NCI-H1930 (cell line): ENCODE measurements at regions not wholly inside any gene's neighbourhood (a gene's known extent, or its start where the extent isn't known, plus 50 kb on each side); places are given as distances from the start of the nearest gene placed in this dataset.
"Not testable (repeated sequence)": the region's sequence is repeated elsewhere in the genome, so short reads cannot be mapped to it uniquely, and the experiment has no call there.

Source experiments
- DNase-seq, 2 experiments: peaks; one replicate each; lab custom pipeline; 2025; lab: John Stamatoyannopoulos, UW

DNA sequence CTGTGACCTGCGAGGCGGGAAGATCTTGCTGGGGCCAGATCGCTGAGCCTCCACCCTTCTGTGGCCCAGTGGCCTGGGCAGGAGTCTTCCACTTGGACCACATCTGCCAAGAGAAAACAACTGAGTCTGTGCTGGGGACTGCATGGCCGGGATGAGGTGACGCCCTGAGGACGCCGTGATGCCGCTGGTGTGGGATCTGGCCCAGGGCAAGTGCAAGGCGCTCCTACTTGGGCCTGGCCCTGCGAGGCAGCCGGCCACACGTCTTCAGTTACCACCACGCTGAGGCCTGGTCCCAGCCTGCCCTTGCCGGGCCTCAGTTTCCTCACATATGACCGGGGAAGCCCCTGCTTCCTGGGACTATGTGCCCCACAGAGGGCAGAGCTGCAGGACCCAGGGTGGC, 133.4 kb downstream of the SLC25A46 start:
- DNase-seq: no peak

DNA sequence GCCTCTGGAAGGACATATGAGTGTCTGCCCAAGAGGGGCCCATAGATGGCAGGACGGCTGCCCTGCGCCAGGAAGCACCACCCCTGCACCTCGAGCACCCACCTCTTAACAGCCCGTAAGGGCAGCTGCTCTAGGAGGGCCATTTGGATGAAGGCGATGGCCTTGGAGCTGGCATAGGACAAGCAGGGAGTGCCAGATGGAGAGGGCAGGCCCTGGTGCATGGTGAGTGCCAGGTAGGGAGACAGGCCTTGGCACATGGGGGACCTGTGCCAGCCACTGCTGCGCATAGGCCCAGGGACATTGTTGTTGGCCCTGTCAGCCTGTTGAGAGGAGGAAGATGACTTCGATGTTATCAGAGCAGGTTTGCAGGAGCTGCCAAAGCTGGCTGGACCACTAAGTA, 134.2 kb downstream of the SLC25A46 start:
- DNase-seq: no peak

- DNase-seq: no peak
These were observed 135.1 kb downstream of the SLC25A46 start for GRCh38 chr5:110873773-110874437.

DNA sequence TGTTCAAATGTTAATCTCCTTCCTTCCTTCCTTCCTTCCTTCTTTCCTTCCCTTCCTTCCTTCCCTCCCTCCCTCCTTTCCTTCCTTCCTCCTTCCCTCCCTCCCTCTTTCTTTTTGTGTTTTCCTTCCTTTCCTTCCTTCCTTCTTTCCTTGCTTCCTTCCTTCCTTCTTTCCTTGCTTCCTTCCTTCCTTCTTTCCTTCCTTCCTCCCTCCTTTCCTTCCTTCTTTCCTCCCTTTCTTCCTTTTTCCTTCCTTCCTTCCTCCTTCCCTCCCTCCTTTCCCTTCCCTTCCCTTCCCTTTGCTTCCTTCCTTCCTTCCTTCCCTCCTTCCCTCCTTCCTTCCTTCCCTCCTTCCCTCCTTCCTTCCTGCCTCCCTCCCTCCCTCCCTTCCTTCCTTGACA, 136.3 kb downstream of the SLC25A46 start:
- DNase-seq: not testable (repeated sequence)

GRCh38 chr5:110878115-110878514, 139.3 kb downstream of the SLC25A46 start:
- no peak for DNase-seq

- no peak for DNase-seq
These were observed 140.9 kb downstream of the SLC25A46 start for GRCh38 chr5:110879675-110880074.

DNA sequence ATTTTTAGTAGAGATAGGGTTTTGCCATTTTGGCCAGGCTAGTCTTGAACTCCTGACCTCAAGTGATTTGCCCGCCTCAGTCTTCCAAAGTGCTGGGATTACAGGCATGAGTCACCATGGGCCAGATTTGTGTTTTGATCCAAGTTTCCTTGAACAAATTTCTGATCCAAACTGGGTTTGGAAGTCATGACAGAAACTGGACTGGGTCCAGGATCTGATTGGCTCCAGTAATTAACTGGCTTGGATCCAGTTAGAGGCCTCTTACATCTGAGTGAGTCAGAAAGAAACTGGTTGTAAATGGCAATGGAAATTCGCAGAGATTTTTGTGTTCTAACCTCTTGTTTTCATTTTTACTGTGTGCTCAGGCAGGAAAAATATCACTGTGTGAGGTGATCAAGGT, 141.6 kb downstream of the SLC25A46 start:
- no peak for DNase-seq

- no peak for DNase-seq
These were observed 145.2 kb downstream of the SLC25A46 start for GRCh38 chr5:110884005-110884404.

- not testable (repeated sequence) for DNase-seq
These were observed 148.4 kb downstream of the SLC25A46 start for GRCh38 chr5:110887170-110887569.

GRCh38 chr5:110893854-110894483, 155.2 kb downstream of the SLC25A46 start:
- not testable (repeated sequence) for DNase-seq

DNA sequence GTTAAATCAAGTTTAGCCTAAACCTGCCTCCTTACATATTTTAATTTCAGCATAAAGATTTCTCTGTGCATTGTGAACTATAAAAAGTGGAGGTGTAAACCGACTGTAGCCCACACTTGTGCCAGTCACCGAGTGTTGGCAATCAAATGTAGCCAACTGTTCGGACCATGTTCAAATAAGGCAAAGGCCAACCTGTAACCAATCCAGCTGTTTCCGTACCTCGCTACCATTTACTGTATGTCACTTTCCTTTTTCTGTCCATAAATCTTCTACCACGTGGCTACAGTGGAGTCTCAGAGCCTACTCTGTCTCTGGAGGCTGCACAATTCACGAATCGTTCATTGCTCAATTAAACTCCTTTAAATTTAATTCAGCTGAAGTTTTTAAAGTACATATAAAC, 156.0 kb downstream of the SLC25A46 start:
- no peak for DNase-seq

GRCh38 chr5:110896901-110897300, 158.1 kb downstream of the SLC25A46 start:
- DNase-seq: no peak

- DNase-seq: no peak
These were observed 161.0 kb downstream of the SLC25A46 start for GRCh38 chr5:110899566-110900412.

GRCh38 chr5:110900829-110901228, 162.0 kb downstream of the SLC25A46 start:
- DNase-seq: no peak

DNA sequence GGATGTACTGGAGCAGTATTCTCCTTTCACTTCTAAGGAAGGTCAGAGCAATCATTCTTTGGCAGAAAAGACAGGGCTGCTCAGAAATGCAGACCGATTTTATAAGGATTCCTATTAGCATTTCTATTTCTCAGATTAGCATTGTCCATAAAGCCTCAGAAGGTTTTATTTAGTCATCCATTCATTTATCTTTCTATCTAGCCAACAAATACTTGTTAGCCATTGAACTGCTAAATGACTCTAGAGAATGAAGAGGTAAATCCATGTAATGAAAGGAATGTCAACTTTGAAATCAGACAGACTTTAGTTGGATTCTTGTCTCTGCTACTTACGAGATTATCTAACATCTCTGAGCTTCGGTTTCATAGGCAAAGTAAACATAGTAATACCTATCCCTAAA, 165.2 kb downstream of the SLC25A46 start:
- DNase-seq: no peak

DNA sequence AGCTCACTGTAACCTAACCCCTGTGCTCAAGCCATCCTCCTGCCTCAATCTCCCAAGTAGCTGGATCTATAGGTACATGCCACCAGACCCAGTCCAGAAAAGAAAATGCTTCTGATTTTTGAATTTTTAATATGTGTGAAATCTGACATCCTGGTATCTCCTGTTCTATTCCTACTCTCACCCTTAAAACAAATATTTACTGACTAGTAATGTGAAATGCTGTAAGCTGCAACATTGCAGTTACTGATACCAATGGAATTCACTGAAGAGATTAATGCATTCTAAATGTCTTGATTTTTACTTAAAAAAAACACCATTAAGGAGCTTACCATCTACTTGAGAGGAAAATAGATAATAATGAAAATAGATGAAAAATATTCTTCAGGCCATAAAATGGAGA, 162.7 kb upstream of the TSLP start:
- no peak for DNase-seq

DNA sequence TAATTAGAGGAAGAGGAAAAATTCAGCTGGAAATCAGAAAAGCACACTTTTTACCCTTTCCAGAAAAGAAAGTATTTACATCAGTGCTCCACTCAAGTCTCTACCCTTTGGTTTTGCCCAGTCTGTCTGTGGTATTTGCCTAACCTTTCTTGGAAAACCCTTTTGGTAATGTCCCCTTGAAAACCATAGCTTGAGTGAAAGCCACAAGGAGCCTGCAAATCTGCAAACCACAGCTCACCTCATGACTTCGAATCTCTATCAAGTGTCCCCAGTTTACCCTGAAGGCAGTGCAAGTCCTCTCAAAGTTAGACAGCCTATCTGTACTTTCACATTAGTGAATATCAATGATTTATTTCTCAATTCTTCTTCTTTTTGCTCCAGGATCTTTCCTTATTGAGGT, 162.1 kb upstream of the TSLP start:
- no peak for DNase-seq

DNA sequence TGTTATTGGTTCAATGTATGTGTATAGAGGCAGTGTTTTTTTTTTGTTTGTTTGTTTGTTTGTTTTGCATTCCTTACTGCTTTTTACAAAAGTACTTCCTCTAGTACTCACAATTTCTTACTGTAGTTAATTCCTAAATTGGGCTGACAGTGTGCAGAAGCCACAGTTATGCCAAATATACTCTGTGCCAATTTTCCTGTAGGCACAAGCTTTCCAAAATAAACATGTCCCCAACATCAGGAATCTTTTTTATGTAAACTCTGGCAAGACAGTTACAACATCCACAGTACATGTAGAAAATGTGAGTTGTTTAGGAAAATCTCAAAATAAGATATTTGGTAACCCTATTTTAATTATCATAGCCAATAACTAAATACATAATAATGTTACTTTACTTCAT, 161.6 kb upstream of the TSLP start:
- no peak for DNase-seq

DNA sequence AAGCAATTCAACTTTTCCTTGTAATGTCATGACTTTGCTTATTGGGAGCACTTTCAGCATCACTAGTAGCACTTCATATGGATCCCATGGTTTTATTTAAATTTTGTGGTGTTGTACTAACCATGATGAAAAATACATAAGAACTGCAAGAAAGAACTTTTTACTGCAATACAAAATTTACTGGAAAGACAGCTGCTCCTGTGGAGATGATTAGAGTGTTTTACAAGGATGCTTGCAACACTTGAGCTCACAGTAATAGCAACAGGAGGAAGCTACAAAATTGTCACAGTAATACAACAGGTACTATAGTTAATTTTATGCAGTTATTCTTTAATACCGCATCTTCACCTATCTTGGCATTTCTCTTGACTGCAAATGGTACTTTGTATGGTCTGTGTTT, 158.3 kb upstream of the TSLP start:
- no peak for DNase-seq

GRCh38 chr5:110916381-110917049, 155.0 kb upstream of the TSLP start:
- DNase-seq: no peak

DNA sequence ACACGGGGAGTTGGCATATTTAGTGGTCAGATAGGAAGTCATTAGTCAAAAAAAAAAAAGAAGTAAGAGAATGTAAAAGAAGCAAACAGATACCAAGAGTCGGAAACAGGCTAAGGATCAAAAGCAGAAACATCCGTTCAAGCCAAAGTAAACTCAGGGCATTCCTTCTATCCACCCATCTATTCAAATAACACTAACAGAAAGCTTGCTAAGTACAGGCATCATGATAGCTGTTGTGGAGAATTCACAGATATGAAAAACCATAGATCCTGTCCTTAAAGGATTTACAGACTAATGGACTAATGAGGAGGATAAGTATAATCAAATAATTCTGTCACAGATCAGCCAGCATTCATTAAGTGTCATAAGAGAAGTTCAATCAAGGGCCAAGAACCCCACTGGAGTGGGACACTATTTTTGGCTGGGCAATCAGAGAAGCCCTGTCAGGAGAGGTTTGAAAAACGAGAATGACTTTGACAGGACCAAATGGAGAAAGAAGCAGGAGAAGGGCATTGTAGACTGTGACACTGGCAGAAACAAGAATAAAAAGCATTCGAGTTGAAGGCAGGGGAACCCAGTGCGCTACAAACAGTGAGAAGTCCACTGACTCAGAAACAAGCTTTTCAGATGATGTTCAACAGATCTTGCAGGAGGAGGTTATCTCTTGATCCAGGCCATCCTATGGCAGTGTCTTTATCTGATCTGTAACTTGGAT, 154.2 kb upstream of the TSLP start:
- DNase-seq: no peak

- no peak for DNase-seq
These were observed 152.8 kb upstream of the TSLP start for GRCh38 chr5:110918683-110919082.
